Upper lobe of left lung (tissue), 4 donors: ENCODE measurements at regions not wholly inside any gene's neighbourhood (a gene's known extent, or its start where the extent isn't known, plus 50 kb on each side); places are given as distances from the start of the nearest gene placed in this dataset.

Experiments used
- CTCF ChIP-seq, 6 experiments: fragments of 450-650 bp in 4 of 6; fragments of 200-600 bp in 2 of 6; sonication (generic) in 2 of 6; IDR thresholded peaks; one replicate each; pipeline ENCODE4 v1.5.1; 2016 to 2019; ENCODE audit warnings: antibody characterized with exemption in 6 of 6
- EP300 ChIP-seq, 4 donors: sonication (generic); formaldehyde crosslinking; IDR thresholded peaks; one replicate each; pipeline ENCODE4 v1.5.1; 2017; ENCODE audit warnings: antibody characterized with exemption in 4 of 4, control low read depth in 2 of 4

GRCh38 chr2:212854771-212855170, 296.6 kb downstream of the IKZF2 start:
- TF ChIP-seq CTCF (IDR thresholded peaks at IDR 0.05) (no peak), EP300 (IDR thresholded peaks at IDR 0.05) (no peak)
